ENCODE measurements at regions not wholly inside any gene's neighbourhood (a gene's known extent, or its start where the extent isn't known, plus 50 kb on each side); places are given as distances from the start of the nearest gene placed in this dataset.

DNA sequence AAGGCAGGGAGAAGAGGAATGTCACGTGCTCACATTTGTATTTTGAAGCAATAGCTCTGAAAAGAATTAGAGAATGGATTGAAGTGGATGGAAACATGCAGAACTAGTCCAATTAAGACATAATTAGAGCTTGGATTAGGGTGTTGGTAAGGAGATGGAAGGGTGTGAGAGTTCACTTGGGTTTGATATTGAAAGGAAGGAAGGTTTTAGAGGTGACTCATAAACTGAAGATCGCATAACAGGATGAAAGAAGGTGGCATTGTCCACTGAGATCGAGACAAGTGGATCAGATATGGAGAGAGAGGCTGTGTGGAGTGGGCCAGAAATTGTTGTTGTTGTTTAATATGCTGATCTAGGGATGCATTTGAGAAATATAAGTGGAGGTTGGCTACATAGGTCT lies 244.0 kb upstream of the SMIM31 start:
- H3K4me3 ChIP-seq (ENCODE audit: low read depth, low read length), result no peak overlapping the region
- DNase-seq (ENCODE audit: low read depth, low spot score), result no peak
- in situ Hi-C loops (cut with HindIII; ENCODE audit: low sequenced_read_pairs), result no loop called here
- TF ChIP-seq, protein P1, sequence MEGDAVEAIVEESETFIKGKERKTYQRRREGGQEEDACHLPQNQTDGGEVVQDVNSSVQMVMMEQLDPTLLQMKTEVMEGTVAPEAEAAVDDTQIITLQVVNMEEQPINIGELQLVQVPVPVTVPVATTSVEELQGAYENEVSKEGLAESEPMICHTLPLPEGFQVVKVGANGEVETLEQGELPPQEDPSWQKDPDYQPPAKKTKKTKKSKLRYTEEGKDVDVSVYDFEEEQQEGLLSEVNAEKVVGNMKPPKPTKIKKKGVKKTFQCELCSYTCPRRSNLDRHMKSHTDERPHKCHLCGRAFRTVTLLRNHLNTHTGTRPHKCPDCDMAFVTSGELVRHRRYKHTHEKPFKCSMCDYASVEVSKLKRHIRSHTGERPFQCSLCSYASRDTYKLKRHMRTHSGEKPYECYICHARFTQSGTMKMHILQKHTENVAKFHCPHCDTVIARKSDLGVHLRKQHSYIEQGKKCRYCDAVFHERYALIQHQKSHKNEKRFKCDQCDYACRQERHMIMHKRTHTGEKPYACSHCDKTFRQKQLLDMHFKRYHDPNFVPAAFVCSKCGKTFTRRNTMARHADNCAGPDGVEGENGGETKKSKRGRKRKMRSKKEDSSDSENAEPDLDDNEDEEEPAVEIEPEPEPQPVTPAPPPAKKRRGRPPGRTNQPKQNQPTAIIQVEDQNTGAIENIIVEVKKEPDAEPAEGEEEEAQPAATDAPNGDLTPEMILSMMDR (IDR thresholded peaks at IDR 0.05; ENCODE audit: low read depth, low read length), result no peak

DNA sequence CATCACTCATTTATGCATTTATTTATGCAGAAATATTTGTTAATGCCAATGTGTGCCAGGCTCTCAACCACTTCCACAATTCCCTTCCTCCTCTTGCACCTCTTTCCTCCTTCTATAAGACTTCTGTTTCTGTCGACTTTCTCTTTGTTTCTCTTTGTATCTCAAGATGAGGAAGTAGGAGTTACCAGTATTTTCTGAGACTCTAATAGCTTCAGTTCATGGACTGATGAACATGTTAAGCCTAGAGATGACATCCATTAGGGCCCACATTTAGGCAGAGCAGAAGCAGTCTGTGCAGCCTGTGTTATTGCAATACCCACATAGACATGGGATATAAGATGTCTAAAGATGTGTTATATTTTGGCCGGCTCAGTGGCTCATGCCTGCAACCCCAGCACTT lies 241.8 kb upstream of the SMIM31 start:
- TF ChIP-seq, protein P1 (IDR thresholded peaks at IDR 0.05; ENCODE audit: low read depth, low read length), result no peak
- no peak overlapping the region for H3K4me3 ChIP-seq (ENCODE audit: low read depth, low read length)
- in situ Hi-C loops (cut with HindIII; ENCODE audit: low sequenced_read_pairs), result no loop called here
- DNase-seq (ENCODE audit: low read depth, low spot score), result no peak

DNA sequence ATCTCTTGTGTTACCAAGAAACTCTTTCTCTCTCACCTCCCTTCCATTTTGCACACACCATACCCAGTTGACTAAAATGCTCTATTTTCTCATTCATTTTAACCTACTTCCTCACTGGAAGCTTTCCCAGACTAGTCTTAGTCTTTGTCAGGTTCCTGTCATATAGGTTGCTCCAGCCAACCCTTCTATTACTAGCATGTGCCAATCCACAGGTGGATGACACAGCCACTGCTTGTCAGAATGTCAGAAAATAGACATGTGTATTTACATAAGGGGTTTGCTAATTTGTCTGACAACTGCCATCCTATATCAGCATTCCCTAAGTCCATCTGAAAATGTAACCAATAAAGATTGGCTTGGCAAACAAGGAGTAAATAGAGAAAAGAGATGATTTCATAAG lies 239.2 kb upstream of the SMIM31 start:
- in situ Hi-C loops (cut with HindIII; ENCODE audit: low sequenced_read_pairs), result no loop called here
- no peak for DNase-seq (ENCODE audit: low read depth, low spot score)
- TF ChIP-seq, protein P1 (IDR thresholded peaks at IDR 0.05; ENCODE audit: low read depth, low read length), result no peak

DNA sequence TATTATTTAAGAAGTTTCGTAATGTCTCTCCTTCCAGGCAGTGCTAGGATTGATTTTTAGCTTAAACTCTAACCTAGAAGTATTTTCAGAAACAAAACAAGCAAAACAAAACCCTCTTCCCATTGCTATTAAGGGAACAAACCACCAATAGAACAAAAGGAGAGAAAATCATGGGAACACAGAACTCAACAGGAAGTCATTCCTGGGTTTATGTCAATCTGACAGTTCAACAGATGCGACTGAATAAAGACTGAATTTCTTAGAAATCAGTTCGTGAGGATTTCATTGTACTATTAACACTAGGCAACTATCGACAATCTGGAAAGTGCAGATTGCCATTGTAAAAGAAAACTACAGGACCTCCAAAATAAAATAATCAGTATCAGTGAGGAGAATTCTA lies 229.1 kb upstream of the SMIM31 start:
- in situ Hi-C loops (cut with HindIII; ENCODE audit: low sequenced_read_pairs), result no loop called here
- TF ChIP-seq, protein P1 (IDR thresholded peaks at IDR 0.05; ENCODE audit: low read depth, low read length), result no peak
- no peak for DNase-seq (ENCODE audit: low read depth, low spot score)
- no peak overlapping the region for H3K4me3 ChIP-seq (ENCODE audit: low read depth, low read length)

More for the DNA sequence above, 239.2 kb upstream of the SMIM31 start:
- no peak overlapping the region for H3K4me3 ChIP-seq (ENCODE audit: low read depth, low read length)

DNA sequence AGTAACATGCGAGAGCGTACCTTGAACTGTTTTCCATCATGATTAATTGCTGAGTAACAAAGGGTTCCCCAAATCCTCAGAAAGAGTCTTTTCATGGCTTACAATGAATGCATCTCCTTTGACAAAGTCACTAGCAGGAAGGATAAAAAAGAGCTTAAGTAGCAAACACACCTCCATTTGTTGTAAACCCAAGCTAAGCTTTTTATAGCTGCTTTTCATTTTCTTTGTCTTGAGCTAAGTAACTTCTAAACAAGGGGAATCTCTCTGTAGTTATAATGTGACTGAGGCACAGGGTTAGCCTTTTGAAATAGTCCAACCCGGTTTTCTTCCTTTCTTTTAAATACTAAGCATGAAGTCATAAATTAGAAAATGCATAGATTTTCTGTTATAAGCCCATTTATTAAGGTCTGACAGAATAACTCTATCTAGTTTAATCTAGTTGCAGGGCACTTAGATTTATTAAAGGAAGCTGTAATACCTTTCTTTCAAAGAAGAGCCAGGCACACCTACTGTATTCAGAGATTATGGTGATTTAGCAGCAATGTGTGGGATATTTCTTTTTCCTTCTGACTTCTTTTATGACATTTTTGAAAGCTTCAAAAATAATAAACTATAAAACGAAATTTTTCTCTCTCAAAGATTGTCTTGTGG lies 226.9 kb upstream of the SMIM31 start:
- in situ Hi-C loops (cut with HindIII; ENCODE audit: low sequenced_read_pairs), result no loop called here
- H3K4me3 ChIP-seq (ENCODE audit: low read depth, low read length), result no peak overlapping the region
- no peak for DNase-seq (ENCODE audit: low read depth, low spot score)
- TF ChIP-seq, protein P1 (IDR thresholded peaks at IDR 0.05; ENCODE audit: low read depth, low read length), result no peak

DNA sequence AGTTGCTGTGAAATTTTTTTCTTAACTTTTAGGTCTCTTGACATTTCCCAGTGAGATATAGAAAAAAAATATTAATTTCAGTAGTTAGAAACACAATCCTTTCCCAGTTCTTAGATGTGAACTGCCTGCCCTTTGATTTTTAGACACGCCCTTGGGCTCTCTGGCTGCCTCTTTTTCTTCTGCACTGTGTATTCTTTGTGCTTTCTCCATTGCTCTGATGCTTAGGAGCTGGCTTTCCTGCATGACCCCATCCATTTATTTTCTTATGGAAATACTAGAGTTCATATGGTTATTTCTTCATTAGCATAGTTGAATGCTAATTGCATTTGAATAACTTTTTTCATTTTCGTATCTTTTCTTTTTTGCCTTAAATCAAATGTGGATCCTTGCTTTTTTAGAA lies 224.9 kb upstream of the SMIM31 start:
- TF ChIP-seq, protein P1 (IDR thresholded peaks at IDR 0.05; ENCODE audit: low read depth, low read length), result no peak
- in situ Hi-C loops (cut with HindIII; ENCODE audit: low sequenced_read_pairs), result no loop called here
- DNase-seq (ENCODE audit: low read depth, low spot score), result no peak
- no peak overlapping the region for H3K4me3 ChIP-seq (ENCODE audit: low read depth, low read length)
